ENCODE measurements at regions not wholly inside any gene's neighbourhood (a gene's known extent, or its start where the extent isn't known, plus 50 kb on each side); places are given as distances from the start of the nearest gene placed in this dataset.

GRCh38 chr10:126734015-126734414 lies 63.5 kb upstream of the C10orf90 start:
- TF ChIP-seq CTCF (IDR thresholded peaks at IDR 0.05) = no peak
- TF ChIP-seq EZH2 (IDR thresholded peaks at IDR 0.05; ENCODE audit: borderline replicate concordance, insufficient read depth, low read depth, low read length, poor library complexity, severe bottlenecking) = no peak
